HFFc6 (cell line): ENCODE measurements at regions not wholly inside any gene's neighbourhood (a gene's known extent, or its start where the extent isn't known, plus 50 kb on each side); places are given as distances from the start of the nearest gene placed in this dataset.

Experiments used
- DNase-seq: peaks from one replicate; pipeline ENCODE4 v3.0.0-alpha.2; 2018
- H3K27ac Mint-ChIP-seq: 2 replicates; pipeline ENCODE4 v1.8.0; 2020; ENCODE audit warnings: mild to moderate bottlenecking, mixed read lengths
- H3K27me3 Mint-ChIP-seq: 2 replicates; pipeline ENCODE4 v1.8.0; 2021; ENCODE audit warnings: mild to moderate bottlenecking, moderate library complexity, mixed read lengths; ENCODE audit not compliant: insufficient read depth
- H3K36me3 Mint-ChIP-seq: 2 replicates; pipeline ENCODE4 v1.8.0; 2021; ENCODE audit warnings: low read depth, mixed read lengths
- H3K4me1 Mint-ChIP-seq: 2 replicates; pipeline ENCODE4 v1.8.0; 2020; ENCODE audit warnings: low read depth, mixed read lengths
- H3K4me3 Mint-ChIP-seq: 2 replicates; pipeline ENCODE4 v1.8.0; 2020; ENCODE audit warnings: mild to moderate bottlenecking, moderate library complexity, mixed read lengths
- H3K9me3 Mint-ChIP-seq: 2 replicates; pipeline ENCODE4 v1.8.0; 2020; ENCODE audit warnings: mild to moderate bottlenecking, mixed read lengths
- TF ChIP-seq, protein P1 (sequence below): fragments of 200-600 bp; sonication (generic); IDR thresholded peaks from 2 replicates; pipeline ENCODE4 v1.5.0; 2021; ENCODE audit warnings: antibody characterized with exemption, mild to moderate bottlenecking

DNA sequence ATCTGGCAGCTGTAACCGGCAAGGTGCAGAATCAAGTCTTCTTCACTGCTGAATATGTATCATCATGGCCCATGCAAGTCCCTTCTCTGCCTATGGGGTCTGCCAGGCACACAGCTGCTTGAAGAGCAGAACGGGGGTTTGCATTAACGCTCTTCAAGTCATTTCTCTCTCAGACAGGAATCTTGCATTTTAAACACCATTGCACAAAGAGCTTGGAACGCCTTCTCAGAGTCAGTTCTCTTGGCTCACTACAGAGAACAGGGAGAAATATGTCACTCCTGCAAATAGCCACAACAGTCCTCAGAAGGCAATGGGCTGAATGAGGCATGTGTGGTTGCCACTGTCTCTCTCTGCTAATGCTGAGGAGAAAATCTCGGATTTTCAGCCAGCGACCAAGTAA lies 2173.5 kb upstream of the PIK3C3 start:
- Mint-ChIP-seq H3K9me3 (no peaks in the 10 kb centered on the region), H3K27ac (no peak overlapping the region), H3K27me3 (no peaks in the 10 kb centered on the region; the same call in 1 of the 2 replicates), H3K36me3 (no peaks in the 10 kb centered on the region), H3K4me1 (peaks cover 4% of the 10 kb centered on the region), H3K4me3 (no peak overlapping the region)
- no peak for DNase-seq
- TF ChIP-seq, protein P1, sequence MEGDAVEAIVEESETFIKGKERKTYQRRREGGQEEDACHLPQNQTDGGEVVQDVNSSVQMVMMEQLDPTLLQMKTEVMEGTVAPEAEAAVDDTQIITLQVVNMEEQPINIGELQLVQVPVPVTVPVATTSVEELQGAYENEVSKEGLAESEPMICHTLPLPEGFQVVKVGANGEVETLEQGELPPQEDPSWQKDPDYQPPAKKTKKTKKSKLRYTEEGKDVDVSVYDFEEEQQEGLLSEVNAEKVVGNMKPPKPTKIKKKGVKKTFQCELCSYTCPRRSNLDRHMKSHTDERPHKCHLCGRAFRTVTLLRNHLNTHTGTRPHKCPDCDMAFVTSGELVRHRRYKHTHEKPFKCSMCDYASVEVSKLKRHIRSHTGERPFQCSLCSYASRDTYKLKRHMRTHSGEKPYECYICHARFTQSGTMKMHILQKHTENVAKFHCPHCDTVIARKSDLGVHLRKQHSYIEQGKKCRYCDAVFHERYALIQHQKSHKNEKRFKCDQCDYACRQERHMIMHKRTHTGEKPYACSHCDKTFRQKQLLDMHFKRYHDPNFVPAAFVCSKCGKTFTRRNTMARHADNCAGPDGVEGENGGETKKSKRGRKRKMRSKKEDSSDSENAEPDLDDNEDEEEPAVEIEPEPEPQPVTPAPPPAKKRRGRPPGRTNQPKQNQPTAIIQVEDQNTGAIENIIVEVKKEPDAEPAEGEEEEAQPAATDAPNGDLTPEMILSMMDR: no peak

DNA sequence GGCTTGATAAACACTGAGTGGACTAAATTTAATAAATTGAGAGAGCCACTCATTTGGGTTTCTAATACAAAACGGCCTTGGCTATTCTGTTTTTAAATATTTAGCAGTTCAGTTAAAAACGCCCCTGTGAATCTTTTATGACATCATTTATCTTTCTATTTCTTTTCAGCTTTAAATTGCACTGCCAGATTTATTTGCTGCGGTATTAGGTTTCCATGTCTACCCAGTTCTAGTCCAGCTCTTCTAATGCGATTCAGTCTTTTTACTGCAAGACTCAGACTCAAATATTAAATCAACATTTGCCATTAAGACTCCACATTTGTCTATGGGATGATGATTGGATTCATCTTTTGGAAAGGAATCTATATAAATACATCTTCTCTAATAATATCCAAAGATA lies 2174.3 kb upstream of the PIK3C3 start:
- Mint-ChIP-seq H3K27ac (no peak overlapping the region), H3K27me3 (no peaks in the 10 kb centered on the region), H3K4me3 (no peak overlapping the region), H3K4me1 (no peaks in the 10 kb centered on the region), H3K36me3 (no peaks in the 10 kb centered on the region), H3K9me3 (no peaks in the 10 kb centered on the region)
- DNase-seq: no peak
- TF ChIP-seq, protein P1: no peak

DNA sequence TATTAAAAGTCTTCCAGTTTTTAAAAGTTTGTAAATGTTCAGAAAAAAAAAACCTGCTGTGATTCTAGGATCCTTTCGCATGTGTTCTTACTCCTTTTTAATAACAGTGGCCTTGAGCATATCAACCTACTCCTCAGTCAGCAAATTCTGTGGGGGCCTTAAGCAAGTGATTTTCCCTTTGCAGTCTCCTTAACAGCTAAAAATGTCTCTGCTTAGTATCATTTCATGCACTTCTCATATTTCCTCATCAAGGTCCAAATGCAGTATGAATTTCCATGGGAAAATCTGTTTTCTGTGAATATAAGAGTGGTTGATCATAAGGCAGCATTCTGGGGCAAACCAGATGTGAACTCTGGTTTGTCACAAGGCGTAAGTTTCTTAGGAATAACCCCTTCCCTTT lies 2175.1 kb upstream of the PIK3C3 start:
- Mint-ChIP-seq H3K4me3 (no peak overlapping the region), H3K9me3 (no peaks in the 10 kb centered on the region), H3K27ac (no peak overlapping the region), H3K27me3 (no peaks in the 10 kb centered on the region), H3K4me1 (no peaks in the 10 kb centered on the region), H3K36me3 (no peaks in the 10 kb centered on the region)
- TF ChIP-seq, protein P1: no peak
- DNase-seq: no peak

DNA sequence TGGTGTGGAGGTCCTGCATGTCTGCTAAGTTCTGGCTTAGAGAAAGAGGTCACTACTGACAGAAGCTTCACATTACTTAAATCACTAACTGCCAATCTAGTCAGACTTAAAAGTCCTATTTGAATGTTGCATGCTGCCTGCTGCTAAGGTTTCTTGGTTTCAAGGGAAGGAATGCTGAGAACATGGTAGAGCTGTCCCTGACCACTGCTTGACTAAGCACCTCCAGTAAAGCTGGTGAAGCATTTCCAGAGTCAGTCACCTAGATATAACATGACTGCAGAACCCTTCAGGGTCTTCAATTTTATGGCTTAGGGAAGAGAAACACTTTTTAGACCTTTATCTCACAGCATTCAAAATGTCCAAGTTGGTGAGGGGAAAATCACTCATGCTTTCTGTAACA lies 2178.3 kb upstream of the PIK3C3 start:
- no peaks in the 10 kb centered on the region for H3K36me3 Mint-ChIP-seq
- peaks cover 29% of the 10 kb centered on the region for H3K4me1 Mint-ChIP-seq
- no peak overlapping the region for H3K27ac Mint-ChIP-seq
- no peak for DNase-seq
- H3K4me3 Mint-ChIP-seq: no peak overlapping the region
- TF ChIP-seq, protein P1: no peak
- no peaks in the 10 kb centered on the region for H3K27me3 Mint-ChIP-seq
- no peaks in the 10 kb centered on the region for H3K9me3 Mint-ChIP-seq

DNA sequence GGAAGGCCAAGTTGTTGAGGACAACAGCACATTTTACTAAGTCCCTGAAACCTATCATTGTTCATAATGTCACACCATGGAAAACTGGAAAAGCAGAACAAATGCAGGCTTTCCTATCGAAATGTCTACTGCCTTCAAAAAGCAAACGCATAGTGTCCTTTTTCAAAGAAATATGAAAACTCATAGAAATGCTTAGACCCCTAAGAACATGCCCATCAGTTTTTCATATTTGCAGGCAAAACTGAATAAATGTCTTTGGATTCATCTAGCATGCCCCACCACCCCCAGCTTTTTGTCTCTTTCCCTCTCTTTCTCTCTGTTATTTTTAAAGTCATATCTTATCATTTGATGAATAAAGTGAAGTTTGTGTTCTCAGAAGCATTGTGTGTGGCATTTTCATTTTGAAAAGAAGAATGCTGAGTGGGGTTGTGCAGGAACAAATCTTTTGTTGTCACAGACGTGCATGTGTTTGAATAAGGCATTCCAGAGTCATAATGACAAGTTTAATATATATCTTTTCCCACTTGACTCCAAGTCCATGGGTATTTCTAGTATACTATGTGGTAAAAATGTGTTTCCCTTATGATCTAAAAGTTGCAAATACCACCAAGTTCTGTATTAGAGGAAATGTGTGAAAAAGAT lies 2180.0 kb upstream of the PIK3C3 start:
- H3K36me3 Mint-ChIP-seq: no peaks in the 10 kb centered on the region
- H3K4me1 Mint-ChIP-seq: peaks cover 33% of the 10 kb centered on the region
- H3K4me3 Mint-ChIP-seq: no peak overlapping the region
- H3K27me3 Mint-ChIP-seq: no peaks in the 10 kb centered on the region
- H3K9me3 Mint-ChIP-seq: no peaks in the 10 kb centered on the region
- DNase-seq: no peak
- TF ChIP-seq, protein P1: no peak
- H3K27ac Mint-ChIP-seq: no peak overlapping the region

DNA sequence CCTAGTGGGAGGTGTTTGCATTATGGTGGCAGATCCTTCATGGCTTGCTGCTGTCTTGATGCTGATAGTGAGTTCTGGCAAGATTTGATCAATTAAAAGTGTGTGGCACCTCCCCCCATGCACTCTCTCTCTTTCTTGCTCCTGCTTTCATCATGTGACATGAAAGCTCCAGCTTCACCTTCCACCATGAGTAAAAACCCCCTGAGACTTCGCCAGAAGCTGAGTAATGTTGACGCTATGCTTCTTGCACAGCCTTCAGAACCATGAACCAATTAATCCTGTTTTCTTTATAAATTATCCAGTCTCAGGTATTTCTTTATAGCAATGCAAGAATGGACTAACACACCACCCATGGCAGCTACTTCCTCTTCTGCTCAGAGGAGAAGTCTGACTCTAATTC lies 2181.4 kb upstream of the PIK3C3 start:
- no peak overlapping the region for H3K27ac Mint-ChIP-seq
- H3K36me3 Mint-ChIP-seq: no peaks in the 10 kb centered on the region
- H3K4me3 Mint-ChIP-seq: no peak overlapping the region
- TF ChIP-seq, protein P1: no peak
- no peak for DNase-seq
- H3K4me1 Mint-ChIP-seq: peaks cover 33% of the 10 kb centered on the region
- H3K9me3 Mint-ChIP-seq: no peaks in the 10 kb centered on the region
- H3K27me3 Mint-ChIP-seq: no peaks in the 10 kb centered on the region
